PFSK-1 (cell line): ENCODE measurements at regions not wholly inside any gene's neighbourhood (a gene's known extent, or its start where the extent isn't known, plus 50 kb on each side); places are given as distances from the start of the nearest gene placed in this dataset.

Experiments
- FOXP2 ChIP-seq: optimal IDR thresholded peaks from 2 replicates; pipeline ENCODE3; 2011; ENCODE audit warnings: borderline replicate concordance, control low read depth, inconsistent platforms; ENCODE audit not compliant: insufficient read depth; ENCODE audit errors: extremely low read length, extremely low read depth
- POLR2AphosphoS5 ChIP-seq: IDR thresholded peaks from 2 replicates; pipeline ENCODE4 v1.6.1; 2012; ENCODE audit warnings: low read depth, mild to moderate bottlenecking, control low read depth, low read length, moderate library complexity
- SIN3A ChIP-seq: IDR thresholded peaks from 2 replicates; pipeline ENCODE4 v1.6.1; 2012; ENCODE audit warnings: mild to moderate bottlenecking, low read length, moderate library complexity, borderline replicate concordance; ENCODE audit not compliant: insufficient read depth
- TAF1 ChIP-seq: IDR thresholded peaks from 2 replicates; pipeline ENCODE4 v1.6.1; 2012; ENCODE audit warnings: low read length, control low read depth, borderline replicate concordance; ENCODE audit not compliant: insufficient read depth
- TF ChIP-seq, protein P1 (sequence below), 2 experiments: IDR thresholded peaks; 2 replicates each; pipeline versions ENCODE4 v1.6.1 to v1.8.0; 2011 to 2012; ENCODE audit warnings: low read depth in 2 of 2, low read length in 2 of 2, control low read depth in 1 of 2, inconsistent platforms in 1 of 2, mild to moderate bottlenecking in 1 of 2, moderate library complexity in 1 of 2; ENCODE audit not compliant: insufficient read depth in 1 of 2

DNA sequence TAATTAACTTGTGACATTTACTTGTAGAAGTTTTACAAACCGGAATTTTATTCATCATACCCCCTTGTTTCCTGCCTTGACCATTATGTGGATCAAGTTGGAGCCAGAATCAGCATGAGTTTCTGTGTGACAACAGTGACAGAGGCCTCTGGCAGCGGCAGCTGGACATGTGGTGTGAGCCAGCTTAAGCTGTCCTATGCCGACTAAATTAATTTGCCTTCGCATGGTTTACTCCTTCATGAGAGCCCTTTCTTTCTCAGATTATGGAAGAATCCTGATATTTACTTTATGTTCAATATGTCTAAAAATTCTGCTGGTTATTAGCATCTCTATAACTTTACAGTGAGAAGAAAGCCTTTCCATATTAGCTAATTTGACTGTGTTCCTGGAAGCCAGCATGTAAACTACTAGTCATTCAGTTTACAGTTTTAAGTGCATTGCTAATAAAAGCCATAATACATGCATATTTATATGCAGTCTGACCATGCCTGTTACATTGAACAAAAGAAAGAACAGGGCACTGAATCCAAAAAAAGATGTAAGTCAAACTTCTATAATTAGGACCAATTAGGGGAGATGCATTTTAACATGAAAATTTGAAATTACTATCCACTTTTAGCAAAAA lies 495.8 kb upstream of the ACVR2A start:
- TF ChIP-seq TAF1, result no peak
- TF ChIP-seq POLR2AphosphoS5, result no peak
- TF ChIP-seq, protein P1, sequence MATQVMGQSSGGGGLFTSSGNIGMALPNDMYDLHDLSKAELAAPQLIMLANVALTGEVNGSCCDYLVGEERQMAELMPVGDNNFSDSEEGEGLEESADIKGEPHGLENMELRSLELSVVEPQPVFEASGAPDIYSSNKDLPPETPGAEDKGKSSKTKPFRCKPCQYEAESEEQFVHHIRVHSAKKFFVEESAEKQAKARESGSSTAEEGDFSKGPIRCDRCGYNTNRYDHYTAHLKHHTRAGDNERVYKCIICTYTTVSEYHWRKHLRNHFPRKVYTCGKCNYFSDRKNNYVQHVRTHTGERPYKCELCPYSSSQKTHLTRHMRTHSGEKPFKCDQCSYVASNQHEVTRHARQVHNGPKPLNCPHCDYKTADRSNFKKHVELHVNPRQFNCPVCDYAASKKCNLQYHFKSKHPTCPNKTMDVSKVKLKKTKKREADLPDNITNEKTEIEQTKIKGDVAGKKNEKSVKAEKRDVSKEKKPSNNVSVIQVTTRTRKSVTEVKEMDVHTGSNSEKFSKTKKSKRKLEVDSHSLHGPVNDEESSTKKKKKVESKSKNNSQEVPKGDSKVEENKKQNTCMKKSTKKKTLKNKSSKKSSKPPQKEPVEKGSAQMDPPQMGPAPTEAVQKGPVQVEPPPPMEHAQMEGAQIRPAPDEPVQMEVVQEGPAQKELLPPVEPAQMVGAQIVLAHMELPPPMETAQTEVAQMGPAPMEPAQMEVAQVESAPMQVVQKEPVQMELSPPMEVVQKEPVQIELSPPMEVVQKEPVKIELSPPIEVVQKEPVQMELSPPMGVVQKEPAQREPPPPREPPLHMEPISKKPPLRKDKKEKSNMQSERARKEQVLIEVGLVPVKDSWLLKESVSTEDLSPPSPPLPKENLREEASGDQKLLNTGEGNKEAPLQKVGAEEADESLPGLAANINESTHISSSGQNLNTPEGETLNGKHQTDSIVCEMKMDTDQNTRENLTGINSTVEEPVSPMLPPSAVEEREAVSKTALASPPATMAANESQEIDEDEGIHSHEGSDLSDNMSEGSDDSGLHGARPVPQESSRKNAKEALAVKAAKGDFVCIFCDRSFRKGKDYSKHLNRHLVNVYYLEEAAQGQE (IDR thresholded peaks at IDR 0.05; ENCODE audit: insufficient read depth in 1 of 2, low read depth in 2 of 2, low read length in 2 of 2), result no peak
- TF ChIP-seq SIN3A, result no peak
- no peak for TF ChIP-seq FOXP2
